ENCODE measurements at regions not wholly inside any gene's neighbourhood (a gene's known extent, or its start where the extent isn't known, plus 50 kb on each side); places are given as distances from the start of the nearest gene placed in this dataset.

GRCh38 chr6:54440549-54440948 lies 132.3 kb downstream of the TINAG start:
- H3K27me3 Mint-ChIP-seq = no peaks in the 10 kb centered on the region
- H3K9me3 ChIP-seq (ENCODE audit: control insufficient read depth in 1 of 2, low read length in 2 of 2) = no peaks in the 10 kb centered on the region
- CTCF ChIA-PET (ENCODE audit: partially characterized antibody) = no interaction called here

GRCh38 chr6:54441020-54441419 lies 132.8 kb downstream of the TINAG start:
- Histone ChIP-seq H3K27me3 (ENCODE audit: insufficient read depth, low read length) (no peaks in the 10 kb centered on the region), H3K9me3 (ENCODE audit: control insufficient read depth in 1 of 2, low read length in 2 of 2) (no peaks in the 10 kb centered on the region), H3K4me1 (ENCODE audit: insufficient read depth, low read length) (no peaks in the 10 kb centered on the region), H3K27ac (ENCODE audit: low read depth, low read length) (no peak overlapping the region), H3K4me3 (ENCODE audit: low read length in 2 of 2) (no peak overlapping the region), H3K36me3 (ENCODE audit: insufficient read depth, low read length) (no peaks in the 10 kb centered on the region)
- no peak overlapping the region for H3K27ac Mint-ChIP-seq
- H3K9me3 Mint-ChIP-seq = peaks cover 0 to 11% (median 5%) of the 10 kb centered on the region in 8 donors
- intact Hi-C loops (cut with micrococcal nuclease) = no loop called here
- H3K27me3 Mint-ChIP-seq = no peaks in the 10 kb centered on the region
- ChIA-PET CTCF (ENCODE audit: partially characterized antibody) (no interaction called here), POLR2A (ENCODE audit: partially characterized antibody) (no interaction called here)
- no peak for DNase-seq
- H3K36me3 Mint-ChIP-seq = no peaks in the 10 kb centered on the region
- H3K4me1 Mint-ChIP-seq = no peaks in the 10 kb centered on the region
- no peak overlapping the region for H3K4me3 Mint-ChIP-seq

More at GRCh38 chr6:54440549-54440948, 132.3 kb downstream of the TINAG start:
- H3K36me3 ChIP-seq (ENCODE audit: insufficient read depth, low read length) = no peaks in the 10 kb centered on the region
- DNase-seq = no peak
- no peaks in the 10 kb centered on the region for H3K27me3 ChIP-seq (ENCODE audit: insufficient read depth, low read length)
- H3K9me3 Mint-ChIP-seq = peaks cover 0 to 11% (median 5%) of the 10 kb centered on the region in 8 donors
- H3K27ac Mint-ChIP-seq = no peak overlapping the region
- H3K4me1 Mint-ChIP-seq = no peaks in the 10 kb centered on the region
- no peak overlapping the region for H3K27ac ChIP-seq (ENCODE audit: low read depth, low read length)
- H3K4me3 ChIP-seq (ENCODE audit: low read length in 2 of 2) = no peak overlapping the region
- no peak overlapping the region for H3K4me3 Mint-ChIP-seq
- intact Hi-C loops (cut with micrococcal nuclease) = no loop called here
- H3K36me3 Mint-ChIP-seq = no peaks in the 10 kb centered on the region
- POLR2A ChIA-PET (ENCODE audit: partially characterized antibody) = no interaction called here
- no peaks in the 10 kb centered on the region for H3K4me1 ChIP-seq (ENCODE audit: insufficient read depth, low read length)

GRCh38 chr6:54441687-54442248 lies 133.5 kb downstream of the TINAG start:
- no peak overlapping the region for H3K4me3 Mint-ChIP-seq
- H3K4me1 Mint-ChIP-seq = no peaks in the 10 kb centered on the region
- H3K4me1 ChIP-seq (ENCODE audit: insufficient read depth, low read length) = no peaks in the 10 kb centered on the region
- no peak for DNase-seq
- intact Hi-C loops (cut with micrococcal nuclease) = no loop called here
- no peaks in the 10 kb centered on the region for H3K27me3 Mint-ChIP-seq
- H3K27ac ChIP-seq (ENCODE audit: low read depth, low read length) = no peak overlapping the region
- no peak overlapping the region for H3K27ac Mint-ChIP-seq
- CTCF ChIA-PET (ENCODE audit: partially characterized antibody) = no interaction called here
- peaks cover 0 to 11% (median 6%) of the 10 kb centered on the region in 8 donors for H3K9me3 Mint-ChIP-seq
- no peaks in the 10 kb centered on the region for H3K9me3 ChIP-seq (ENCODE audit: control insufficient read depth in 1 of 2, low read length in 2 of 2)
- H3K4me3 ChIP-seq (ENCODE audit: low read length in 2 of 2) = no peak overlapping the region
- POLR2A ChIA-PET (ENCODE audit: partially characterized antibody) = no interaction called here
- no peaks in the 10 kb centered on the region for H3K36me3 Mint-ChIP-seq
- H3K36me3 ChIP-seq (ENCODE audit: insufficient read depth, low read length) = no peaks in the 10 kb centered on the region
- H3K27me3 ChIP-seq (ENCODE audit: insufficient read depth, low read length) = no peaks in the 10 kb centered on the region

- intact Hi-C loops (cut with micrococcal nuclease) = no loop called here
- no peak for DNase-seq
- H3K27me3 ChIP-seq (ENCODE audit: insufficient read depth, low read length) = no peaks in the 10 kb centered on the region
- no peaks in the 10 kb centered on the region for H3K4me1 ChIP-seq (ENCODE audit: insufficient read depth, low read length)
- Mint-ChIP-seq H3K9me3 (peaks cover 0 to 11% (median 8%) of the 10 kb centered on the region in 8 donors), H3K27me3 (no peaks in the 10 kb centered on the region), H3K36me3 (no peaks in the 10 kb centered on the region), H3K4me1 (no peaks in the 10 kb centered on the region), H3K4me3 (no peak overlapping the region), H3K27ac (no peak overlapping the region)
- POLR2A ChIA-PET (ENCODE audit: partially characterized antibody) = no interaction called here
- no peak overlapping the region for H3K4me3 ChIP-seq (ENCODE audit: low read length in 2 of 2)
- CTCF ChIA-PET (ENCODE audit: partially characterized antibody) = no interaction called here
- H3K27ac ChIP-seq (ENCODE audit: low read depth, low read length) = no peak overlapping the region
- H3K36me3 ChIP-seq (ENCODE audit: insufficient read depth, low read length) = no peaks in the 10 kb centered on the region
- H3K9me3 ChIP-seq (ENCODE audit: control insufficient read depth in 1 of 2, low read length in 2 of 2) = no peaks in the 10 kb centered on the region
Observed at GRCh38 chr6:54445207-54445606, 137.0 kb downstream of the TINAG start.

- H3K27me3 Mint-ChIP-seq = no peaks in the 10 kb centered on the region
- no peaks in the 10 kb centered on the region for H3K27me3 ChIP-seq (ENCODE audit: insufficient read depth, low read length)
- H3K36me3 Mint-ChIP-seq = no peaks in the 10 kb centered on the region
- H3K4me3 Mint-ChIP-seq = no peak overlapping the region
- no peak overlapping the region for H3K27ac ChIP-seq (ENCODE audit: low read depth, low read length)
- peaks cover 0 to 9% (median 7%) of the 10 kb centered on the region in 8 donors for H3K9me3 Mint-ChIP-seq
- no peaks in the 10 kb centered on the region for H3K9me3 ChIP-seq (ENCODE audit: control insufficient read depth in 1 of 2, low read length in 2 of 2)
- ChIA-PET POLR2A (ENCODE audit: partially characterized antibody) (no interaction called here), CTCF (ENCODE audit: partially characterized antibody) (no interaction called here)
- no peak for DNase-seq
- no peaks in the 10 kb centered on the region for H3K36me3 ChIP-seq (ENCODE audit: insufficient read depth, low read length)
- intact Hi-C loops (cut with micrococcal nuclease) = no loop called here
- no peak overlapping the region for H3K4me3 ChIP-seq (ENCODE audit: low read length in 2 of 2)
- no peaks in the 10 kb centered on the region for H3K4me1 Mint-ChIP-seq
- no peaks in the 10 kb centered on the region for H3K4me1 ChIP-seq (ENCODE audit: insufficient read depth, low read length)
- no peak overlapping the region for H3K27ac Mint-ChIP-seq
Observed at GRCh38 chr6:54448617-54449016, 140.4 kb downstream of the TINAG start.

- no peak overlapping the region for H3K4me3 Mint-ChIP-seq
- ChIA-PET CTCF (ENCODE audit: partially characterized antibody) (no interaction called here), POLR2A (ENCODE audit: partially characterized antibody) (no interaction called here)
- DNase-seq = no peak
- no peak overlapping the region for H3K4me3 ChIP-seq (ENCODE audit: low read length in 2 of 2)
- no peaks in the 10 kb centered on the region for H3K4me1 ChIP-seq (ENCODE audit: insufficient read depth, low read length)
- no peaks in the 10 kb centered on the region for H3K27me3 ChIP-seq (ENCODE audit: insufficient read depth, low read length)
- peaks cover 0 to 8% (median 7%) of the 10 kb centered on the region in 8 donors for H3K9me3 Mint-ChIP-seq
- H3K27ac ChIP-seq (ENCODE audit: low read depth, low read length) = no peak overlapping the region
- H3K36me3 Mint-ChIP-seq = no peaks in the 10 kb centered on the region
- no peaks in the 10 kb centered on the region for H3K27me3 Mint-ChIP-seq
- intact Hi-C loops (cut with micrococcal nuclease) = no loop called here
- no peaks in the 10 kb centered on the region for H3K4me1 Mint-ChIP-seq
- no peaks in the 10 kb centered on the region for H3K9me3 ChIP-seq (ENCODE audit: control insufficient read depth in 1 of 2, low read length in 2 of 2)
- H3K36me3 ChIP-seq (ENCODE audit: insufficient read depth, low read length) = no peaks in the 10 kb centered on the region
- no peak overlapping the region for H3K27ac Mint-ChIP-seq
Observed at GRCh38 chr6:54451516-54451915, 143.3 kb downstream of the TINAG start.

GRCh38 chr6:54463354-54464024 lies 155.2 kb downstream of the TINAG start:
- H3K36me3 Mint-ChIP-seq = no peaks in the 10 kb centered on the region
- Histone ChIP-seq H3K27me3 (ENCODE audit: insufficient read depth, low read length) (no peaks in the 10 kb centered on the region), H3K4me1 (ENCODE audit: insufficient read depth, low read length) (no peaks in the 10 kb centered on the region), H3K4me3 (ENCODE audit: low read length in 2 of 2) (no peak overlapping the region), H3K36me3 (ENCODE audit: insufficient read depth, low read length) (no peaks in the 10 kb centered on the region), H3K27ac (ENCODE audit: low read depth, low read length) (no peak overlapping the region), H3K9me3 (ENCODE audit: control insufficient read depth in 1 of 2, low read length in 2 of 2) (no peaks in the 10 kb centered on the region)
- CTCF ChIA-PET (ENCODE audit: partially characterized antibody) = no interaction called here
- peaks cover 2 to 22% (median 6%) of the 10 kb centered on the region in 8 donors for H3K9me3 Mint-ChIP-seq
- no peak overlapping the region for H3K27ac Mint-ChIP-seq
- no peak overlapping the region for H3K4me3 Mint-ChIP-seq
- no peaks in the 10 kb centered on the region for H3K27me3 Mint-ChIP-seq
- no peak for DNase-seq
- POLR2A ChIA-PET (ENCODE audit: partially characterized antibody) = no interaction called here
- no peaks in the 10 kb centered on the region for H3K4me1 Mint-ChIP-seq
- intact Hi-C loops (cut with micrococcal nuclease) = no loop called here

Measured in CD4-positive, alpha-beta memory T cell (primary cell).